ENCODE measurements at regions not wholly inside any gene's neighbourhood (a gene's known extent, or its start where the extent isn't known, plus 50 kb on each side); places are given as distances from the start of the nearest gene placed in this dataset.

GRCh38 chr2:235402422-235402821, 91.4 kb upstream of the AGAP1 start:
- no peak for TF ChIP-seq EZH2 (IDR thresholded peaks at IDR 0.05; ENCODE audit: borderline replicate concordance)
- no peak for TF ChIP-seq CTCF (IDR thresholded peaks at IDR 0.05; ENCODE audit: poor library complexity)
- TF ChIP-seq EZH2phosphoT487 (IDR thresholded peaks at IDR 0.05; ENCODE audit: low read depth, severe bottlenecking, unreplicated experiment): no peak
- H3K9me3 ChIP-seq (ENCODE audit: low read depth): no peaks in the 10 kb centered on the region
- H3K36me3 ChIP-seq (replicated peaks; ENCODE audit: insufficient read depth, low read depth): no peaks in the 10 kb centered on the region

GRCh38 chr2:235405612-235406361, 88.1 kb upstream of the AGAP1 start:
- H3K27me3 ChIP-seq: no peaks in the 10 kb centered on the region
- no peak overlapping the region for H3K27ac ChIP-seq
- no peaks in the 10 kb centered on the region for H4K20me1 ChIP-seq (ENCODE audit: insufficient read depth, poor library complexity, severe bottlenecking)
- no peak overlapping the region for H2AFZ ChIP-seq
- no peaks in the 10 kb centered on the region for H3K4me1 ChIP-seq (ENCODE audit: insufficient read depth)
- H3K79me2 ChIP-seq: no peaks in the 10 kb centered on the region
- no peak overlapping the region for H3K4me3 ChIP-seq
- no peak overlapping the region for H3K4me2 ChIP-seq
- no peaks in the 10 kb centered on the region for H3K36me3 ChIP-seq (replicated peaks; ENCODE audit: insufficient read depth, low read depth)
- H3K9me3 ChIP-seq (ENCODE audit: low read depth): no peaks in the 10 kb centered on the region
- 82% methylated on average over 11 of the region's 11 CpGs for WGBS (ENCODE audit: low lambda C conversion rate, missing lambda C conversion rate)
- TF ChIP-seq CTCF (IDR thresholded peaks at IDR 0.05; ENCODE audit: poor library complexity): no peak
- TF ChIP-seq EZH2 (IDR thresholded peaks at IDR 0.05; ENCODE audit: borderline replicate concordance): no peak
- TF ChIP-seq EZH2phosphoT487 (IDR thresholded peaks at IDR 0.05; ENCODE audit: low read depth, severe bottlenecking, unreplicated experiment): no peak
- no peaks in the 10 kb centered on the region for H3K9me2 ChIP-seq (replicated peaks; ENCODE audit: insufficient read depth)
- no peak for DNase-seq (ENCODE audit: low spot score)

More at GRCh38 chr2:235402422-235402821, 91.4 kb upstream of the AGAP1 start:
- Histone ChIP-seq H3K4me2 (no peak overlapping the region), H2AFZ (no peak overlapping the region), H3K79me2 (no peaks in the 10 kb centered on the region), H4K20me1 (ENCODE audit: insufficient read depth, poor library complexity, severe bottlenecking) (no peaks in the 10 kb centered on the region), H3K9me2 (replicated peaks; ENCODE audit: insufficient read depth) (no peaks in the 10 kb centered on the region), H3K4me3 (no peak overlapping the region), H3K4me1 (ENCODE audit: insufficient read depth) (no peaks in the 10 kb centered on the region), H3K27me3 (no peaks in the 10 kb centered on the region), H3K27ac (no peak overlapping the region)
- no peak for DNase-seq (ENCODE audit: low spot score)
- WGBS (ENCODE audit: low lambda C conversion rate, missing lambda C conversion rate): 75% methylated on average over 2 of the region's 2 CpGs

GRCh38 chr2:235406430-235406829, 87.4 kb upstream of the AGAP1 start:
- Histone ChIP-seq H2AFZ (no peak overlapping the region), H3K9me3 (ENCODE audit: low read depth) (no peaks in the 10 kb centered on the region), H3K79me2 (no peaks in the 10 kb centered on the region), H3K9me2 (replicated peaks; ENCODE audit: insufficient read depth) (no peaks in the 10 kb centered on the region), H3K36me3 (replicated peaks; ENCODE audit: insufficient read depth, low read depth) (no peaks in the 10 kb centered on the region), H3K4me2 (no peak overlapping the region), H3K27ac (no peak overlapping the region), H4K20me1 (ENCODE audit: insufficient read depth, poor library complexity, severe bottlenecking) (no peaks in the 10 kb centered on the region), H3K27me3 (no peaks in the 10 kb centered on the region), H3K4me3 (no peak overlapping the region), H3K4me1 (ENCODE audit: insufficient read depth) (no peaks in the 10 kb centered on the region)
- DNase-seq (ENCODE audit: low spot score): no peak
- TF ChIP-seq EZH2phosphoT487 (IDR thresholded peaks at IDR 0.05; ENCODE audit: low read depth, severe bottlenecking, unreplicated experiment): no peak
- no peak for TF ChIP-seq EZH2 (IDR thresholded peaks at IDR 0.05; ENCODE audit: borderline replicate concordance)
- TF ChIP-seq CTCF (IDR thresholded peaks at IDR 0.05; ENCODE audit: poor library complexity): no peak
- WGBS (ENCODE audit: low lambda C conversion rate, missing lambda C conversion rate): 80% methylated on average over 8 of the region's 8 CpGs

All from hepatocyte (in vitro differentiated cells).